ENCODE measurements at regions not wholly inside any gene's neighbourhood (a gene's known extent, or its start where the extent isn't known, plus 50 kb on each side); places are given as distances from the start of the nearest gene placed in this dataset.

DNA sequence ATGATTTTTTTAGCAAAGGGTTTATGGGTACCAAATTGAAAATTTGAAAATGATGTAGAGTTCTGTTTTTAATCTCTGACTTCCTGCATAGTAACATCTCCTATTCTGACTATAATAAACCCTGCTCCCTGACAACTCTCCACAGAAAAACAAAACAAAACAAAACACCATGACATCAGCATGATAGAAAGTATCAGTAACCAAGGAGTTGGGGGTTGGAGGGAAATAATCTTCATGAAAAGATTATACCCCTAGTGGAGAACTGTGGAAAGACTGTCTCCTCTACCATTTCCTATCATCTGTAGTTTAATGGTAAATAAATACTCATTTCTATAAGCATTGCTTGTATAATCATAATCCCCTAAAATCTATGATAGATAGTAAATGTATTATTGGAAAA lies 1034.8 kb downstream of the NLGN4Y start:
- no peak for ATAC-seq
- Histone ChIP-seq H3K9me2 (ENCODE audit: insufficient read depth) (no peaks in the 10 kb centered on the region), H3K36me3 (ENCODE audit: insufficient read depth) (no peaks in the 10 kb centered on the region), H3K27me3 (ENCODE audit: insufficient read depth) (no peaks in the 10 kb centered on the region), H2AFZ (no peak overlapping the region), H3K4me1 (ENCODE audit: insufficient read depth) (no peaks in the 10 kb centered on the region), H3K79me2 (replicated peaks; ENCODE audit: insufficient read depth) (no peaks in the 10 kb centered on the region), H4K20me1 (replicated peaks; ENCODE audit: insufficient read depth) (no peaks in the 10 kb centered on the region), H3F3A (replicated peaks; ENCODE audit: low read depth) (no peaks in the 10 kb centered on the region), H3K27ac (ENCODE audit: low read depth) (no peak overlapping the region), H3K4me3 (no peak overlapping the region), H3K4me2 (no peak overlapping the region)
- TF ChIP-seq, protein P1, sequence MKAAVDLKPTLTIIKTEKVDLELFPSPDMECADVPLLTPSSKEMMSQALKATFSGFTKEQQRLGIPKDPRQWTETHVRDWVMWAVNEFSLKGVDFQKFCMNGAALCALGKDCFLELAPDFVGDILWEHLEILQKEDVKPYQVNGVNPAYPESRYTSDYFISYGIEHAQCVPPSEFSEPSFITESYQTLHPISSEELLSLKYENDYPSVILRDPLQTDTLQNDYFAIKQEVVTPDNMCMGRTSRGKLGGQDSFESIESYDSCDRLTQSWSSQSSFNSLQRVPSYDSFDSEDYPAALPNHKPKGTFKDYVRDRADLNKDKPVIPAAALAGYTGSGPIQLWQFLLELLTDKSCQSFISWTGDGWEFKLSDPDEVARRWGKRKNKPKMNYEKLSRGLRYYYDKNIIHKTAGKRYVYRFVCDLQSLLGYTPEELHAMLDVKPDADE (IDR thresholded peaks at IDR 0.05) = no peak
- no peak for TF ChIP-seq STAT1 (IDR thresholded peaks at IDR 0.05; ENCODE audit: unreplicated experiment)
- TF ChIP-seq POLR2AphosphoS5 (IDR thresholded peaks at IDR 0.05; ENCODE audit: low read depth) = no peak
- TF ChIP-seq, protein P2, sequence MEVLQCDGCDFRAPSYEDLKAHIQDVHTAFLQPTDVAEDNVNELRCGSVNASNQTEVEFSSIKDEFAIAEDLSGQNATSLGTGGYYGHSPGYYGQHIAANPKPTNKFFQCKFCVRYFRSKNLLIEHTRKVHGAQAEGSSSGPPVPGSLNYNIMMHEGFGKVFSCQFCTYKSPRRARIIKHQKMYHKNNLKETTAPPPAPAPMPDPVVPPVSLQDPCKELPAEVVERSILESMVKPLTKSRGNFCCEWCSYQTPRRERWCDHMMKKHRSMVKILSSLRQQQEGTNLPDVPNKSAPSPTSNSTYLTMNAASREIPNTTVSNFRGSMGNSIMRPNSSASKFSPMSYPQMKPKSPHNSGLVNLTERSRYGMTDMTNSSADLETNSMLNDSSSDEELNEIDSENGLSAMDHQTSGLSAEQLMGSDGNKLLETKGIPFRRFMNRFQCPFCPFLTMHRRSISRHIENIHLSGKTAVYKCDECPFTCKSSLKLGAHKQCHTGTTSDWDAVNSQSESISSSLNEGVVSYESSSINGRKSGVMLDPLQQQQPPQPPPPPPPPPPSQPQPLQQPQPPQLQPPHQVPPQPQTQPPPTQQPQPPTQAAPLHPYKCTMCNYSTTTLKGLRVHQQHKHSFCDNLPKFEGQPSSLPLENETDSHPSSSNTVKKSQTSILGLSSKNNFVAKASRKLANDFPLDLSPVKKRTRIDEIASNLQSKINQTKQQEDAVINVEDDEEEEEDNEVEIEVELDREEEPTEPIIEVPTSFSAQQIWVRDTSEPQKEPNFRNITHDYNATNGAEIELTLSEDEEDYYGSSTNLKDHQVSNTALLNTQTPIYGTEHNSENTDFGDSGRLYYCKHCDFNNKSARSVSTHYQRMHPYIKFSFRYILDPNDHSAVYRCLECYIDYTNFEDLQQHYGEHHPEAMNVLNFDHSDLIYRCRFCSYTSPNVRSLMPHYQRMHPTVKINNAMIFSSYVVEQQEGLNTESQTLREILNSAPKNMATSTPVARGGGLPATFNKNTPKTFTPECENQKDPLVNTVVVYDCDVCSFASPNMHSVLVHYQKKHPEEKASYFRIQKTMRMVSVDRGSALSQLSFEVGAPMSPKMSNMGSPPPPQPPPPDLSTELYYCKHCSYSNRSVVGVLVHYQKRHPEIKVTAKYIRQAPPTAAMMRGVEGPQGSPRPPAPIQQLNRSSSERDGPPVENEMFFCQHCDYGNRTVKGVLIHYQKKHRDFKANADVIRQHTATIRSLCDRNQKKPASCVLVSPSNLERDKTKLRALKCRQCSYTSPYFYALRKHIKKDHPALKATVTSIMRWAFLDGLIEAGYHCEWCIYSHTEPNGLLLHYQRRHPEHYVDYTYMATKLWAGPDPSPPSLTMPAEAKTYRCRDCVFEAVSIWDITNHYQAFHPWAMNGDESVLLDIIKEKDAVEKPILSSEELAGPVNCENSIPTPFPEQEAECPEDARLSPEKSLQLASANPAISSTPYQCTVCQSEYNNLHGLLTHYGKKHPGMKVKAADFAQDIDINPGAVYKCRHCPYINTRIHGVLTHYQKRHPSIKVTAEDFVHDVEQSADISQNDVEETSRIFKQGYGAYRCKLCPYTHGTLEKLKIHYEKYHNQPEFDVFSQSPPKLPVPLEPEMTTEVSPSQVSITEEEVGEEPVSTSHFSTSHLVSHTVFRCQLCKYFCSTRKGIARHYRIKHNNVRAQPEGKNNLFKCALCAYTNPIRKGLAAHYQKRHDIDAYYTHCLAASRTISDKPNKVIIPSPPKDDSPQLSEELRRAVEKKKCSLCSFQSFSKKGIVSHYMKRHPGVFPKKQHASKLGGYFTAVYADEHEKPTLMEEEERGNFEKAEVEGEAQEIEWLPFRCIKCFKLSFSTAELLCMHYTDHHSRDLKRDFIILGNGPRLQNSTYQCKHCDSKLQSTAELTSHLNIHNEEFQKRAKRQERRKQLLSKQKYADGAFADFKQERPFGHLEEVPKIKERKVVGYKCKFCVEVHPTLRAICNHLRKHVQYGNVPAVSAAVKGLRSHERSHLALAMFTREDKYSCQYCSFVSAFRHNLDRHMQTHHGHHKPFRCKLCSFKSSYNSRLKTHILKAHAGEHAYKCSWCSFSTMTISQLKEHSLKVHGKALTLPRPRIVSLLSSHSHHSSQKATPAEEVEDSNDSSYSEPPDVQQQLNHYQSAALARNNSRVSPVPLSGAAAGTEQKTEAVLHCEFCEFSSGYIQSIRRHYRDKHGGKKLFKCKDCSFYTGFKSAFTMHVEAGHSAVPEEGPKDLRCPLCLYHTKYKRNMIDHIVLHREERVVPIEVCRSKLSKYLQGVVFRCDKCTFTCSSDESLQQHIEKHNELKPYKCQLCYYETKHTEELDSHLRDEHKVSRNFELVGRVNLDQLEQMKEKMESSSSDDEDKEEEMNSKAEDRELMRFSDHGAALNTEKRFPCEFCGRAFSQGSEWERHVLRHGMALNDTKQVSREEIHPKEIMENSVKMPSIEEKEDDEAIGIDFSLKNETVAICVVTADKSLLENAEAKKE (CRISPR knock-in tag; IDR thresholded peaks at IDR 0.05) = no peak
- TF ChIP-seq JUNB (IDR thresholded peaks at IDR 0.05; ENCODE audit: unreplicated experiment) = no peak
- TF ChIP-seq EZH2phosphoT487 (IDR thresholded peaks at IDR 0.05; ENCODE audit: unreplicated experiment) = no peak
- TF ChIP-seq, protein P3, sequence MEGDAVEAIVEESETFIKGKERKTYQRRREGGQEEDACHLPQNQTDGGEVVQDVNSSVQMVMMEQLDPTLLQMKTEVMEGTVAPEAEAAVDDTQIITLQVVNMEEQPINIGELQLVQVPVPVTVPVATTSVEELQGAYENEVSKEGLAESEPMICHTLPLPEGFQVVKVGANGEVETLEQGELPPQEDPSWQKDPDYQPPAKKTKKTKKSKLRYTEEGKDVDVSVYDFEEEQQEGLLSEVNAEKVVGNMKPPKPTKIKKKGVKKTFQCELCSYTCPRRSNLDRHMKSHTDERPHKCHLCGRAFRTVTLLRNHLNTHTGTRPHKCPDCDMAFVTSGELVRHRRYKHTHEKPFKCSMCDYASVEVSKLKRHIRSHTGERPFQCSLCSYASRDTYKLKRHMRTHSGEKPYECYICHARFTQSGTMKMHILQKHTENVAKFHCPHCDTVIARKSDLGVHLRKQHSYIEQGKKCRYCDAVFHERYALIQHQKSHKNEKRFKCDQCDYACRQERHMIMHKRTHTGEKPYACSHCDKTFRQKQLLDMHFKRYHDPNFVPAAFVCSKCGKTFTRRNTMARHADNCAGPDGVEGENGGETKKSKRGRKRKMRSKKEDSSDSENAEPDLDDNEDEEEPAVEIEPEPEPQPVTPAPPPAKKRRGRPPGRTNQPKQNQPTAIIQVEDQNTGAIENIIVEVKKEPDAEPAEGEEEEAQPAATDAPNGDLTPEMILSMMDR (conservative IDR thresholded peaks at IDR 0.05; ENCODE audit: low read depth in 2 of 2) = peak in 1 of 2 experiments; percentile 44; a peak in 1 of 4 replicates
- H3K27ac Mint-ChIP-seq = no peak overlapping the region
- no peaks in the 10 kb centered on the region for H3K9me3 Mint-ChIP-seq
- peak; percentile 33 for DNase-seq (ENCODE audit: low spot score)
- no peaks in the 10 kb centered on the region for H3K36me3 Mint-ChIP-seq (ENCODE audit: low read depth)
- H3K4me1 Mint-ChIP-seq = no peaks in the 10 kb centered on the region
- H3K27me3 Mint-ChIP-seq (ENCODE audit: insufficient read depth, low read depth, poor library complexity) = peaks cover 3% of the 10 kb centered on the region
- no peak overlapping the region for H3K4me3 Mint-ChIP-seq
